Stimulated activated CD8-positive, alpha-beta memory T cell treated with anti-CD3 and anti-CD28 coated beads, Interleukin-15, amount 100 ng/mL, for 48 hours (primary cell): ENCODE measurements at regions not wholly inside any gene's neighbourhood (a gene's known extent, or its start where the extent isn't known, plus 50 kb on each side); places are given as distances from the start of the nearest gene placed in this dataset.
"Not testable (repeated sequence)": the region's sequence is repeated elsewhere in the genome, so short reads cannot be mapped to it uniquely, and the experiment has no call there.

ENCODE experiments used
- DNase-seq, 2 donors: peaks; one replicate each; pipeline ENCODE4 v3.0.0-alpha.2; 2020; ENCODE audit warnings: low read depth in 2 of 2

DNA sequence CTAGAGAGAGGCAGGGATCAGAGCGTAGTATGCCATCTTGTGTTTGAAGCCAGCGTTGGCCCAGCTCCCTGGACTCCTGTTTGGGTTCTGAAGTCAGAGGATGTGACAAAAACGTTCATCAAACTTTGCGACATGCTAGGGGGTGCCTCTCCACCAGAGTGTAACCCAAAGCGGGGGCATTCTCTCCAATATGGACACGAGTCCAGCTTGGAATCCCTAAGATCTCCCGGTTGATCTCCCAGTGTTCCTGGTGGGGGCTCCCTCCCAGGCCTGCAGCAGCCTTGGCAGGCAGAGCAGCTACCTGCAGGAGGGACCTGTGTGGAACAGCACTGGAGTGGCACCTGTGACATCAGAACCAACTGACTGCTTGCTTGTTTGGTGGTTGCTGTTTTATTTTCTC lies 218.8 kb upstream of the ECI2 start:
- no peak for DNase-seq

DNA sequence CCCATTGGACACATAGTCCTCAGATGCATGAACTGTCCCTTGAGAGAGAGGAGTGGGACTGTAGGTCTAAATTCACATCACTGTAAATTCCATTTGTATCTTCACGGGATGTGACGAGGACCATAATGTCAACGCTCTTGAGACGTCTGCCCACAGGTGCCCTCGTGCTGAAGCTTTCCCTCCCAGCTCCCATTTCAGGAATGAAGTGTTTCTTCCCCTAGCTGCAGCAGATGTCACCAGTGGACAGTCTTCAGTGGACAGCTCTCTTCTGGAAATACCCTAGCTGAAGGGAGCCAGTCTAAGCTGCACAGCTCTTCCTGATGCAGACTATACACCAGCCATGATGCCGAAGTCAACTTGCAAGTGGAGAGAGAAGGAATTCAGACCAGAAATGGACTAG lies 217.4 kb upstream of the ECI2 start:
- DNase-seq: no peak

DNA sequence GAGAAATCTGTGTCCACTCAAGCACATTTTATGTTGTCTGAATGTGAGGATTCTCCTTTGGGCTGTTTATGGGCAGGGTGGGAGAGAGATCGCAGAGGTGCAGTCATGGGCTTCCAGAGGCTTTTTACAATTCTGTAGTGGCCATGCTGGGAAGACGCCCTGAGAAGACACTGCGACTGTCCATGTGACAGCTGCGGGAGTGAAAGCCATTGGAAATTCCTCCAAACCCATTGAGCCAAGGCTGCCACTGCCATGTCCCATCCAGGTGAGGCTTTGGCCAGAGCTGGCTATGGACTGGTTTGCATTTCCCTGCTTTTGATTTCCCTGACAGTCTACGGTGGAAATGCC lies 216.9 kb upstream of the ECI2 start:
- DNase-seq: no peak

GRCh38 chr6:4351520-4352321 lies 216.3 kb upstream of the ECI2 start:
- no peak for DNase-seq

GRCh38 chr6:4350567-4351519 lies 215.5 kb upstream of the ECI2 start:
- no peak for DNase-seq

DNA sequence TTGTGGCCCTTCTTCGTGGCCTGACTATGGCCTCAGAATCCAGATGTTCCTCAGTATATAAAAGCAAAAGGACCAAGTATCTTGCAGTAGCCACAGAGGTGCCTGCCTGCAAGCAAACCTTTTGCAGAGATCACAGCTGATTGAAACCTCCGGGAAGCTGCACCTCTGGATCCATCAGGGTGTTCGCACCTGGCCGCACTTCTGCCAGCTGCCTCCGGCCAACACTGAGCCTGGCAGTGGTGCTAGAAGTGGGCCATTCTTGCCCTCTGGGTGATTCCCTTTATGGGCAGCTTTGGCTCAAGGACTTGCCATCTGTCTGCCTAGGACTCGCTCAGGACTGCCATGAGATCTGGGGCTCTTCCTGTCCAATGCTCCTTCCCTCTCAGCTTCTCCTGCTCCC lies 214.6 kb upstream of the ECI2 start:
- DNase-seq: no peak

DNA sequence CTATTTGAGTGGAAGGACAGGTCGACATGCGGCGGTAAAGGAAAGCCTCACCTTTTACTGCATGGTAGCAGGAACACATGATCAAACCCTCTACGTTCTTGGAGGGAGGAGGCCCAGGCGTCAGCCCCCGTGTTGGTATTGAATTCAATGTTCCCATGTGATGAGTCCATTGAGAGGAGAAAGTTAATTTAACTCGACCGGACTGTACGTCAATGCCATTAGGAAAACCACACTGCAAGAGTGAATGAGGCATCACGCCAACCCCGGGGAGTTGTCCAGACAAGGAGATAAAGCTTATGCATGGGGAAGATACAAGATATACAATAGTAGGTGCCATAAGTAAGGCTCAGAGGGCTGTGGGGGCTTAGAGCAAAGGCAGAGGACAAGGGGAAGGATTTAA lies 213.9 kb upstream of the ECI2 start:
- DNase-seq: no peak

- no peak for DNase-seq
Measured at GRCh38 chr6:4348462-4349112, 213.2 kb upstream of the ECI2 start.

GRCh38 chr6:4347877-4348276 lies 212.5 kb upstream of the ECI2 start:
- DNase-seq: no peak

DNA sequence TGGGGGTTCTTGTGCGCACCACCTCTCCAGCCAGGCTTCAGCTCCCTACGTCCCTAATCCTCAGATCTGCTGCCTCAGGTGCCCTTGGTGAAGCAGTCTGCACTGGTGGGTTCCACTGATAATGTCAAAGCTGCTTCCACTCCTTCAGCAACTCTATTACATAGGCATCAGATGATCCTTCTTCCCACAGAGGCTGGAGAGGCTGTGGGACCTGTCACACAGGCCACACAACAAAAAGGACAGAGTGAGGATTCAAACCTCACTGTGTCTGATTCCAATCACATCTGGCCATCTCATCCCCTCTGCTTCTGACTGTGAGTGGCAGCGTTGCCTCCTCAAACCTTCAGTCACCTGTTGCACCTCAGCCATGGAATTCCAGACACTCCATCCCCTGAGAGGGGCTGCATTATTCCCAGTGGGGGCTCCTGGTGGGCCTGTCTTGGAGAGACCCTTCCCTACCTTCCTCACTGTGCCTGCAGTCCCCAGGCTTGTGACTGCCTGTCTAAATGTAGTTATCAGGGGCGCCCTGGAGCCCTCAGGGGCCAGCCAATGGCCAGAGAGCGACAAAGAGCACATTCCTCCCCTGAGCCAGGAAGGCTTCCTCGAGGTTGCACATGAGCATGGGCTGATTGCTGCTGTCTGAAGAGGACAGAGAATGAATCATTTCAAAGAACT lies 211.4 kb upstream of the ECI2 start:
- no peak for DNase-seq

DNA sequence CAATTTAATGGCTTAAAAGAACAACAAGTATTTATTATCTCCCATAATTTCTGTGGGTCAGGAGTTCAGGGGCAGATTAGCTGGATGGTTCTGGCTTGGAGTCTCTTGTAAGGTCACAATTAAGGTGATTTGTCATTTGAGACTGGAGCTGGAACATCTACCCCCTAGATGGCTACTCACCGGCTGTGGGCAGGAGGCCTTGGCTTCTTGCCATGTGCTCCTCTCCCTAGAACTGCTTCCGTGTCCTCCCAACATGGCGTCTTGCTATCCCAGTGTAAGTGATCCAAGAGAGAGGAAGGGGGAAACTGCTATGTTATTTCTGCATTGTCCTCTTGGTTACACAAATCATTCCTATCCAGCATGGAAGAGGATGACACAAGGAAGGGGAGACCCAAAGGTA lies 210.2 kb upstream of the ECI2 start:
- DNase-seq: no peak

DNA sequence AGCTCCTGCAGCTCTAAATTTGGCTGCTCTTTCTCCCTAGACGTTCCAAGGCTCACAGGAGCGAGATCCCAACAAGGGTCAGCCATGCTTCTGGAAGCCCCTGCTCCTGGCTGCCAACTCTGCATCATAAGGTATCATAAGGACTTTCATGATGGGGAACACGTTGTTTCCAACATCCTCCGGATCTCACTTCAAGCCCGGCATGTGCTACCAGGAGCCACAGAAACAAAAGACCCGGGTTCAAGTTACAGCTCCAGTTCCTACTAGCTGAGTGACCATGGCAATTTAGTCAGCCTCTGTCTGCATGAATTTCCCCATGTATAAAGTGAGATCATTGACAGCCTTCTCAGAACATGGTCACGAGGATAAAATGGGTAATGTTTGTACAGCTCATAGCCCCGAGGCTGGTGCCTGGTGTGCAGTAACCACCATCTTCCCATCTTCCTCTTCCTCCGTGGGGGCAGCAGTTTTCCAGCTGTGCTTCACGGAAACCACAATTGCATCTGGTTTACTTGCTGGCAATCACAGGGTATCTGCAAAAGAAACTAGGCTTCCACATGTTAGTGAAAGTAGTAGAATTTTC lies 209.0 kb upstream of the ECI2 start:
- DNase-seq: no peak

DNA sequence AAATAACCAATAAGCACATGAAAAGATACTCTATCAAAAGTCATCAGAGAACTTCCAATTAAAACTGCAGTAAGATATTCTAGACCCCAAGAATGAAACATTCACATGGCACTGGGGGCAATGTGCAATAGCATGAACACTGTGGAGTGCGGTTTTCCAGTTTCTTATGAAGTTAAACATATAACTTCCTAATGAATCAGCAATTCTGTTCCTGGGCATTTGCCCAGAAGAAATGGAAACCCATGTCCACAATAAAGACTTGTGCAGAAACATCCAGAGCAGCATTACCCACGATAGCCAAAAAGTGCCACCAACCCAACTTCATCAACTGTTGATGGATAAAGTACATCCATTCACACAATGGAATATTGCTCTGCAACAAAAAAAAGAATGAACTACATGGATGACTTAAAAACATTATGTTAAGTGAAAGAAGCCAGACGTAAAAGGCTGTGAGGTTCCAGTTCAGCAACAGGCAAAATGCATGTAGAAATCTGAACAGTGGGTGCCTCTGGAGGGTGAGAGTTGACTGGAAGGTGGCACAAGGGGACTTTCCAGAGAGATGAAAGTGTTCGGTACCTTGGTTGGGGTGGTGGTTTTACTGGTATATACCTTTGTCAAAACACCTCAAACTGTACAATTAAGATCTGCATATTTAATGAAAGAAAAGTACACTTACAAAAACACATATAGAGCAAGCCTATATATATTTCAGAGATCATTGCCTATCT lies 207.2 kb upstream of the ECI2 start:
- no peak for DNase-seq

DNA sequence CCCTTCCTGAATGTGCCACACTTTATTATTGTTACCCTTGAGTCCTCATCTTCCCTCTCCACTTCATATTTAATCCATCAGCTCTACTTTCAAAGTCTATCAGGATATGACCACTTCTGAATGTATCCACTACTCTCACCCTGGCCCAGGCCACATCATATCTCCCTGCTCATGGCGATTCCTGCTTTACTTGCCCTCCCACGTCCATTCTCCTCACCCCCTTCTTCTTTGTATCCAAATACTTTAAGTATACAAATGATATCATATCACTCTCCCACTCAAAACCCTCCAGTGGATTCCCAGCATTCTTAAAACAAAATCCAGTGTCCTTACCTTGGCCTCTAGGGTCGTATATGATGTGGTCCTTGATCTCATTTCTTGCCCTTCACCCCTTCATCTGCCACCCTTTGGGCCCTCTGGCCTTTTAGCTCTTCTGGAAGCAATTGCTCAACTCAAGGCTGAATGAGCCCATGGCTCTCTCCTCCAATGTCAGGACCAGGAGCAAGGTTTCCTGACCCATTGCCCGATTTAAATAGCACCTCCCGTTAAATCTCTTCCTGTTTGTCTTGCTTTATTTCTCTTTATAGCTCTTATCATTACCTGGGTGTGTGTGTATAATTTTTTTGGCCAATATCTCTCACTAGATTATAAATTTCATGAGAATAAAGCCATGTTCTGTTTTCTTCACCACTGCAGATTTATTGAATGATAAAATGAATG lies 205.9 kb upstream of the ECI2 start:
- no peak for DNase-seq

GRCh38 chr6:4340544-4340943 lies 205.2 kb upstream of the ECI2 start:
- no peak for DNase-seq

DNA sequence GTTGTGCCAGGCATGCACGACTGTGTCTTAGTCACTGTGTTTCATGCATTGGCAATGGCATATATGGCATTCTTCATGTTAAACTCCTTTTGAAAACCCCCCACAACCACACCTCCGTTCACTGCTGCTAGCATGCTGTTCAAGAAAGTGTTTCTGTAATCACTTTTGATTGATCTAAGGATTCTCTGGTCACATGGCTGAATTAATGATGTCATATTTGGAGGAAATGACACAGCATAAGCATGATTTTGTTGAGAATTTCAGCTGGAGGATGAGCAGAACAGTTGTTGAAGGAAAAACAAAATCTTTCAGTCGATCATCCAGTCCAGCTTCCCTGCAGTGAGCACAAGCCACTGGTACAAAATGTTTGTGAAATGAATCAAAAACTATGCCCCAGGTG lies 203.5 kb upstream of the ECI2 start:
- no peak for DNase-seq

DNA sequence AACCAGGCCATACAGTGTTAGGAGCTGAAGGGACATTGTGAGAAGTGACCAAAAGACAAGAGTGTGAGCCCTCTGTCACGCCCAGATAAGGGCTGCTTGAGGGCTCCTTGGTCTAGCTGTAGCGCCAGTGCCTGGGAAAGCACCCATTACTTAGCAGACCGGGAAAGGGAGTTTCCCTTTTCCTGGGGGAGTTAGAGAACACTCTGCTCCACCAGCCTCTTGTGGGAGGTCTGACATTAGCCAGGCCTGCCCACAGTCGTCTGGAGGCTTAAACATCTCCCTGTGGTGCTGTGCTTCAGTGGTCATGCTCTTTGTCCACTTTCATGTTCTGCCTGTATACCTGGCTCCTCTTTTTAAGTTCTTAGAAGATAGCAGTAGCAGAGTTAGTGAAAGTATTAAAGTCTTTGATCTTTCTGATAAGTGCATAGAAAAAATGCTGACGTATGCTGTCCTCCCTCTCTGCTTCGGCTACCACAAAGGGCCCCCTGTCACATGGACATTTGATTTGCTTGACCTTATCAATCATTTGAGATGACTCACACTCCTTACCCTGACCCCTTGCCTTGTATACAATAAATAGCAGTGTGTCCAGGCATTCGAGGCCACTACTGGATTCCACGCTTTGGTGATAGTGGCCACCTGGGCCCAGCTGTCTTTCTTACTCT lies 201.5 kb upstream of the ECI2 start:
- DNase-seq: no peak

DNA sequence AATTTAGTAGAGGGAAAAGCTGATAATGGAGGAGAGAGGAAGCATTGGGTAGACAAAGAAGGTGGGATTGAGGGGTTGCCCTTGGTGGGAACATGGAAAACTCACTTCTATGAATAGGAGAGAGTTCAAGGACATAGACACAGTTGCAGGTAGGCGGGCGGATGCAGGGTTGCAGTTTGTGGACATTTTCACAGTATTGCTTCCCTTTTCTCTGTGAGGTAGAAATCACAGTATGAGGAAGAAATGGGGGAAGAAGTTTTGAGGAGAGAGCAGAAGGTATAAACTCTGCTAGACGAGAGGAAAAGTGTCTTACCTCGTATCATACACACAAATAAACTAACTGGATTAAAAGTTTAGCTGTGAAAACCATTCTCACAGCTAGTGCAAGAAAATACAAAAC lies 200.7 kb upstream of the ECI2 start:
- no peak for DNase-seq

DNA sequence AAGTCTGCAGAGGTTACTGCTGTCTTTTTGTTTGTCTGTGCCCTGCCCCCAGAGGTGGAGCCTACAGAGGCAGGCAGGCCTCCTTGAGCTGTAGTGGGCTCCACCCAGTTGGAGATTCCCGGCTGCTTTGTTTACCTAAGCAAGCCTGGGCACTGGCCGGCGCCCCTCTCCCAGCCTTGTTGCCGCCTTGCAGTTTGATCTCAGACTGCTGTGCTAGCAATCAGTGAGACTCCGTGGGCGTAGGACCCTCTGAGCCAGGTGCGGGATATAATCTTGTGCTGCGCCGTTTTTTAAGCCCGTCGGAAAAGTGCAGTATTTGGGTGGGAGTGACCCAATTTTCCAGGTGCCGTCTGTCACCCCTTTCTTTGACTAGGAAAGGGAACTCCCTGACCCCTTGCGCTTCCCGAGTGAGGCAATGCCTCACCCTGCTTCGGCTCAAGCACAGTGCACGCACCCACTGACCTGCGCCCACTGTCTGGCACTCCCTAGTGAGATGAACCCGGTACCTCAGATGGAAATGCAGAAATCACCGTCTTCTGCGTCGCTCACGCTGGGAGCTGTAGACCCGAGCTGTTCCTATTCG lies 198.9 kb upstream of the ECI2 start:
- not testable (repeated sequence) for DNase-seq
